ENCODE measurements at regions not wholly inside any gene's neighbourhood (a gene's known extent, or its start where the extent isn't known, plus 50 kb on each side); places are given as distances from the start of the nearest gene placed in this dataset.

DNA sequence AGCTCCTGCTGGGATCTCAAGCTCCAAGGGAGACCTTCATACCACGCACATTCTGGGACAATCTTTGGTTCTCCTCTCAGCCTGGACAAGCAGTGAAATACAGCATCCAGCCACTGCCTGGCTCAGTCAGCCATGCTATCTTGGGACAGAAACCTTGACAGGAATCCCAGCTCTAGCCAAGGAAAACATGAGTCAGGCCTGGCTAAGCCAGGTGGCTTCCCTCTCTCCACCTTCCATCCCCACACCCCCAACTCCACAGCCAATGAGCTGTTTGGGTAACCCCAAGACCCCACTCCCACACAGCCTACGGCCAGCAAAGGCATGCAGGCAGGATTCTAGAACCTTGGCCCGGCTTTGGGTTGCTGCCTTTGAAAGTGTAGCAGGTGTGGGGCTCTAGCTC lies 64.9 kb downstream of the MCFD2 start:
- no peak for DNase-seq (ENCODE audit: low read depth in 1 of 2, low spot score in 1 of 2)
- Histone ChIP-seq H3K27me3 (ENCODE audit: insufficient read depth, poor library complexity, severe bottlenecking) (no peaks in the 10 kb centered on the region), H3K4me3 (replicated peaks; ENCODE audit: insufficient read depth, low read length) (no peak overlapping the region), H3K27ac (replicated peaks) (no peak overlapping the region)
- TF ChIP-seq GABPA (IDR thresholded peaks at IDR 0.05; ENCODE audit: low read depth) = no peak
- TF ChIP-seq, protein P1, sequence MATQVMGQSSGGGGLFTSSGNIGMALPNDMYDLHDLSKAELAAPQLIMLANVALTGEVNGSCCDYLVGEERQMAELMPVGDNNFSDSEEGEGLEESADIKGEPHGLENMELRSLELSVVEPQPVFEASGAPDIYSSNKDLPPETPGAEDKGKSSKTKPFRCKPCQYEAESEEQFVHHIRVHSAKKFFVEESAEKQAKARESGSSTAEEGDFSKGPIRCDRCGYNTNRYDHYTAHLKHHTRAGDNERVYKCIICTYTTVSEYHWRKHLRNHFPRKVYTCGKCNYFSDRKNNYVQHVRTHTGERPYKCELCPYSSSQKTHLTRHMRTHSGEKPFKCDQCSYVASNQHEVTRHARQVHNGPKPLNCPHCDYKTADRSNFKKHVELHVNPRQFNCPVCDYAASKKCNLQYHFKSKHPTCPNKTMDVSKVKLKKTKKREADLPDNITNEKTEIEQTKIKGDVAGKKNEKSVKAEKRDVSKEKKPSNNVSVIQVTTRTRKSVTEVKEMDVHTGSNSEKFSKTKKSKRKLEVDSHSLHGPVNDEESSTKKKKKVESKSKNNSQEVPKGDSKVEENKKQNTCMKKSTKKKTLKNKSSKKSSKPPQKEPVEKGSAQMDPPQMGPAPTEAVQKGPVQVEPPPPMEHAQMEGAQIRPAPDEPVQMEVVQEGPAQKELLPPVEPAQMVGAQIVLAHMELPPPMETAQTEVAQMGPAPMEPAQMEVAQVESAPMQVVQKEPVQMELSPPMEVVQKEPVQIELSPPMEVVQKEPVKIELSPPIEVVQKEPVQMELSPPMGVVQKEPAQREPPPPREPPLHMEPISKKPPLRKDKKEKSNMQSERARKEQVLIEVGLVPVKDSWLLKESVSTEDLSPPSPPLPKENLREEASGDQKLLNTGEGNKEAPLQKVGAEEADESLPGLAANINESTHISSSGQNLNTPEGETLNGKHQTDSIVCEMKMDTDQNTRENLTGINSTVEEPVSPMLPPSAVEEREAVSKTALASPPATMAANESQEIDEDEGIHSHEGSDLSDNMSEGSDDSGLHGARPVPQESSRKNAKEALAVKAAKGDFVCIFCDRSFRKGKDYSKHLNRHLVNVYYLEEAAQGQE (IDR thresholded peaks at IDR 0.05; ENCODE audit: insufficient replicate concordance, low read depth) = no peak
- no peak for TF ChIP-seq POLR2AphosphoS5 (IDR thresholded peaks at IDR 0.05; ENCODE audit: low read depth)
- TF ChIP-seq CTCF (IDR thresholded peaks at IDR 0.05; ENCODE audit: insufficient read depth, low read length) = no peak
- no peak for TF ChIP-seq SPI1 (IDR thresholded peaks at IDR 0.05; ENCODE audit: borderline replicate concordance, low read depth)

GRCh38 chr2:46849721-46850556 lies 65.7 kb downstream of the MCFD2 start:
- Histone ChIP-seq H3K27ac (replicated peaks) (no peak overlapping the region), H3K27me3 (ENCODE audit: insufficient read depth, poor library complexity, severe bottlenecking) (no peaks in the 10 kb centered on the region), H3K4me3 (replicated peaks; ENCODE audit: insufficient read depth, low read length) (no peak overlapping the region)
- no peak for DNase-seq (ENCODE audit: low read depth in 1 of 2, low spot score in 1 of 2)
- TF ChIP-seq POLR2AphosphoS5 (IDR thresholded peaks at IDR 0.05; ENCODE audit: low read depth) (no peak), CTCF (IDR thresholded peaks at IDR 0.05; ENCODE audit: insufficient read depth, low read length) (no peak), GABPA (IDR thresholded peaks at IDR 0.05; ENCODE audit: low read depth) (no peak), SPI1 (IDR thresholded peaks at IDR 0.05; ENCODE audit: borderline replicate concordance, low read depth) (no peak)
- TF ChIP-seq, protein P1 (IDR thresholded peaks at IDR 0.05; ENCODE audit: insufficient replicate concordance, low read depth) = no peak

GRCh38 chr2:46849046-46849715 lies 66.4 kb downstream of the MCFD2 start:
- no peak overlapping the region for H3K4me3 ChIP-seq (replicated peaks; ENCODE audit: insufficient read depth, low read length)
- no peak for DNase-seq (ENCODE audit: low read depth in 1 of 2, low spot score in 1 of 2)
- no peaks in the 10 kb centered on the region for H3K27me3 ChIP-seq (ENCODE audit: insufficient read depth, poor library complexity, severe bottlenecking)
- no peak overlapping the region for H3K27ac ChIP-seq (replicated peaks)
- TF ChIP-seq, protein P1 (IDR thresholded peaks at IDR 0.05; ENCODE audit: insufficient replicate concordance, low read depth) = no peak
- TF ChIP-seq POLR2AphosphoS5 (IDR thresholded peaks at IDR 0.05; ENCODE audit: low read depth) = no peak
- TF ChIP-seq SPI1 (IDR thresholded peaks at IDR 0.05; ENCODE audit: borderline replicate concordance, low read depth) = no peak
- no peak for TF ChIP-seq CTCF (IDR thresholded peaks at IDR 0.05; ENCODE audit: insufficient read depth, low read length)
- TF ChIP-seq GABPA (IDR thresholded peaks at IDR 0.05; ENCODE audit: low read depth) = no peak
